ENCODE measurements at regions not wholly inside any gene's neighbourhood (a gene's known extent, or its start where the extent isn't known, plus 50 kb on each side); places are given as distances from the start of the nearest gene placed in this dataset.

DNA sequence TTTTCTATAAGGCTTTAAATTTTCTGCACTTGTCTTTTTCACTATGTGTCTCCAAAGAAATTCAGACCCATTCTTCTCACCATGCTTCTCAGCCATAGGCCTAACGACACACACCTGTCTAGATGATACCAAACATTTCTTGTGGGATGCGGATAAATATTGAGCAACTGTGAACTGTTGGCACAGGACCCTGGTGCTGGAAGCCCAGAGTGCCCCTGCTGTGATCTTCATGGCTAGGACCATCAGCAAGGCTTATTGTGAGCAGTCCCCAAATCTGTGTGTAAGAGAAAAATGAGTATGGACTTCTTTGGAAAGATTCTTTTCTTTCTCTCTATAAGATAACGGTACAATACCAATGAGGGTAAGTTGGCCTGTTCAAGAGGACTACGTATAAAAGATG, 54.1 kb upstream of the NCK2 start:
- ChIA-PET POLR2A (no interaction called here), CTCF (no interaction called here)
- TF ChIP-seq RFX5 (IDR thresholded peaks at IDR 0.05; ENCODE audit: low read length) (no peak), TAF1 (IDR thresholded peaks at IDR 0.05; ENCODE audit: borderline replicate concordance, low read depth, low read length) (no peak)
- no peak overlapping the region for H3K9ac ChIP-seq
- H3K4me3 ChIP-seq (ENCODE audit: low read depth in 2 of 2, low read length in 1 of 2) = no peak overlapping the region
- H3K9me3 ChIP-seq = no peaks in the 10 kb centered on the region
- H3F3A ChIP-seq (replicated peaks; ENCODE audit: insufficient read depth) = no peaks in the 10 kb centered on the region
- H3K27ac ChIP-seq (ENCODE audit: low read depth in 2 of 2, low read length in 1 of 2) = no peak overlapping the region
- no peaks in the 10 kb centered on the region for H3K79me2 ChIP-seq (ENCODE audit: insufficient read depth)
- WGBS (ENCODE audit: low lambda C conversion rate) = 52% methylated on average over 4 of the region's 4 CpGs
- no peaks in the 10 kb centered on the region for H4K20me1 ChIP-seq (ENCODE audit: insufficient read depth)
- no peaks in the 10 kb centered on the region for H3K4me1 ChIP-seq (ENCODE audit: control insufficient read depth in 1 of 2, insufficient read depth in 2 of 2, low read depth in 1 of 2, low read length in 1 of 2)
- no peaks in the 10 kb centered on the region for H3K9me2 ChIP-seq
- no peaks in the 10 kb centered on the region for H3K36me3 ChIP-seq (replicated peaks in 1 of 2; ENCODE audit: control insufficient read depth in 1 of 2, insufficient read depth in 2 of 2, low read length in 1 of 2)
- no peak overlapping the region for H3K4me2 ChIP-seq
- no peak overlapping the region for H2AFZ ChIP-seq (ENCODE audit: low read depth)
- no peaks in the 10 kb centered on the region for H3K27me3 ChIP-seq (ENCODE audit: insufficient read depth)
- DNase-seq = no peak

GRCh38 chr2:105689484-105689883, 55.2 kb upstream of the NCK2 start:
- Histone ChIP-seq H3K4me1 (ENCODE audit: control insufficient read depth in 1 of 2, insufficient read depth in 2 of 2, low read depth in 1 of 2, low read length in 1 of 2) (no peaks in the 10 kb centered on the region), H3K9me3 (no peaks in the 10 kb centered on the region), H3K27me3 (ENCODE audit: insufficient read depth) (no peaks in the 10 kb centered on the region), H3K9me2 (no peaks in the 10 kb centered on the region), H3K4me3 (ENCODE audit: low read depth in 2 of 2, low read length in 1 of 2) (no peak overlapping the region), H3F3A (replicated peaks; ENCODE audit: insufficient read depth) (no peaks in the 10 kb centered on the region), H2AFZ (ENCODE audit: low read depth) (no peak overlapping the region), H4K20me1 (ENCODE audit: insufficient read depth) (no peaks in the 10 kb centered on the region), H3K27ac (ENCODE audit: low read depth in 2 of 2, low read length in 1 of 2) (no peak overlapping the region), H3K9ac (no peak overlapping the region), H3K36me3 (replicated peaks in 1 of 2; ENCODE audit: control insufficient read depth in 1 of 2, insufficient read depth in 2 of 2, low read length in 1 of 2) (no peaks in the 10 kb centered on the region), H3K4me2 (no peak overlapping the region), H3K79me2 (ENCODE audit: insufficient read depth) (no peaks in the 10 kb centered on the region)
- WGBS (ENCODE audit: low lambda C conversion rate) = 64% methylated on average over 7 of the region's 7 CpGs
- TF ChIP-seq RCOR1 (IDR thresholded peaks at IDR 0.05; ENCODE audit: low read length) = no peak
- no peak for TF ChIP-seq RAD21 (IDR thresholded peaks at IDR 0.05; ENCODE audit: low read length)
- TF ChIP-seq YY1 (IDR thresholded peaks at IDR 0.05; ENCODE audit: low read depth) = no peak
- TF ChIP-seq GABPA (IDR thresholded peaks at IDR 0.05; ENCODE audit: low read depth) = no peak
- TF ChIP-seq SMC3 (IDR thresholded peaks at IDR 0.05; ENCODE audit: low read depth, low read length) = no peak
- no peak for TF ChIP-seq MEF2A (IDR thresholded peaks at IDR 0.05; ENCODE audit: borderline replicate concordance, low read depth)
- no peak for TF ChIP-seq EZH2phosphoT487 (IDR thresholded peaks at IDR 0.05; ENCODE audit: borderline replicate concordance, low read depth)
- no peak for TF ChIP-seq TAF1 (IDR thresholded peaks at IDR 0.05; ENCODE audit: borderline replicate concordance, low read depth, low read length)
- TF ChIP-seq, protein P1, sequence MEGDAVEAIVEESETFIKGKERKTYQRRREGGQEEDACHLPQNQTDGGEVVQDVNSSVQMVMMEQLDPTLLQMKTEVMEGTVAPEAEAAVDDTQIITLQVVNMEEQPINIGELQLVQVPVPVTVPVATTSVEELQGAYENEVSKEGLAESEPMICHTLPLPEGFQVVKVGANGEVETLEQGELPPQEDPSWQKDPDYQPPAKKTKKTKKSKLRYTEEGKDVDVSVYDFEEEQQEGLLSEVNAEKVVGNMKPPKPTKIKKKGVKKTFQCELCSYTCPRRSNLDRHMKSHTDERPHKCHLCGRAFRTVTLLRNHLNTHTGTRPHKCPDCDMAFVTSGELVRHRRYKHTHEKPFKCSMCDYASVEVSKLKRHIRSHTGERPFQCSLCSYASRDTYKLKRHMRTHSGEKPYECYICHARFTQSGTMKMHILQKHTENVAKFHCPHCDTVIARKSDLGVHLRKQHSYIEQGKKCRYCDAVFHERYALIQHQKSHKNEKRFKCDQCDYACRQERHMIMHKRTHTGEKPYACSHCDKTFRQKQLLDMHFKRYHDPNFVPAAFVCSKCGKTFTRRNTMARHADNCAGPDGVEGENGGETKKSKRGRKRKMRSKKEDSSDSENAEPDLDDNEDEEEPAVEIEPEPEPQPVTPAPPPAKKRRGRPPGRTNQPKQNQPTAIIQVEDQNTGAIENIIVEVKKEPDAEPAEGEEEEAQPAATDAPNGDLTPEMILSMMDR (IDR thresholded peaks at IDR 0.05) = no peak
- ChIA-PET POLR2A (no interaction called here), CTCF (no interaction called here)
- DNase-seq = no peak

GRCh38 chr2:105688946-105689345, 55.8 kb upstream of the NCK2 start:
- Histone ChIP-seq H3K9me3 (no peaks in the 10 kb centered on the region), H3K4me2 (no peak overlapping the region), H3K27me3 (ENCODE audit: insufficient read depth) (no peaks in the 10 kb centered on the region), H3K36me3 (replicated peaks in 1 of 2; ENCODE audit: control insufficient read depth in 1 of 2, insufficient read depth in 2 of 2, low read length in 1 of 2) (no peaks in the 10 kb centered on the region), H3K4me3 (ENCODE audit: low read depth in 2 of 2, low read length in 1 of 2) (no peak overlapping the region), H3K79me2 (ENCODE audit: insufficient read depth) (no peaks in the 10 kb centered on the region), H3K9me2 (no peaks in the 10 kb centered on the region), H3F3A (replicated peaks; ENCODE audit: insufficient read depth) (no peaks in the 10 kb centered on the region), H2AFZ (ENCODE audit: low read depth) (no peak overlapping the region), H3K4me1 (ENCODE audit: control insufficient read depth in 1 of 2, insufficient read depth in 2 of 2, low read depth in 1 of 2, low read length in 1 of 2) (no peaks in the 10 kb centered on the region), H3K27ac (ENCODE audit: low read depth in 2 of 2, low read length in 1 of 2) (no peak overlapping the region), H4K20me1 (ENCODE audit: insufficient read depth) (no peaks in the 10 kb centered on the region), H3K9ac (no peak overlapping the region)
- ChIA-PET POLR2A (no interaction called here), CTCF (interaction anchor here (0.6 kb wide), 1 partner anchor 124 kb away, joined by 3 read pairs; no protein-coding TSS in a partner anchor)
- WGBS (ENCODE audit: low lambda C conversion rate) = 69% methylated on average over 7 of the region's 13 CpGs
- no peak for DNase-seq
- no peak for TF ChIP-seq GATA2 (CRISPR knock-in tag; IDR thresholded peaks at IDR 0.05)
- no peak for TF ChIP-seq ZBTB33 (IDR thresholded peaks at IDR 0.05; ENCODE audit: borderline replicate concordance, low read depth)
- TF ChIP-seq EZH2phosphoT487 (IDR thresholded peaks at IDR 0.05; ENCODE audit: borderline replicate concordance, low read depth) = no peak
- TF ChIP-seq FOSL2 (IDR thresholded peaks at IDR 0.05; ENCODE audit: borderline replicate concordance, low read depth) = no peak
- TF ChIP-seq RCOR1 (IDR thresholded peaks at IDR 0.05; ENCODE audit: low read length) = no peak
- TF ChIP-seq MAX (IDR thresholded peaks at IDR 0.05; ENCODE audit: low read depth) = no peak
- TF ChIP-seq MXI1 (IDR thresholded peaks at IDR 0.05; ENCODE audit: low read depth, low read length) = no peak
- no peak for TF ChIP-seq ELF1 (IDR thresholded peaks at IDR 0.05)
- TF ChIP-seq RAD21 (IDR thresholded peaks at IDR 0.05; ENCODE audit: low read length) = no peak
- no peak for TF ChIP-seq CHD2 (IDR thresholded peaks at IDR 0.05; ENCODE audit: low read length, partially characterized antibody)
- no peak for TF ChIP-seq GABPA (IDR thresholded peaks at IDR 0.05; ENCODE audit: low read depth)
- TF ChIP-seq SIN3A (IDR thresholded peaks at IDR 0.05; ENCODE audit: borderline replicate concordance, low read depth, low read length) = no peak

Data from SK-N-SH (cell line).